Dedifferentiated amniotic fluid mesenchymal stem cell (primary cell): ENCODE measurements at regions not wholly inside any gene's neighbourhood (a gene's known extent, or its start where the extent isn't known, plus 50 kb on each side); places are given as distances from the start of the nearest gene placed in this dataset.

Experiments used
- DNase-seq: peaks from one replicate; pipeline ENCODE4 v3.0.0-alpha.2; 2016; ENCODE audit errors: extremely low spot score

DNA sequence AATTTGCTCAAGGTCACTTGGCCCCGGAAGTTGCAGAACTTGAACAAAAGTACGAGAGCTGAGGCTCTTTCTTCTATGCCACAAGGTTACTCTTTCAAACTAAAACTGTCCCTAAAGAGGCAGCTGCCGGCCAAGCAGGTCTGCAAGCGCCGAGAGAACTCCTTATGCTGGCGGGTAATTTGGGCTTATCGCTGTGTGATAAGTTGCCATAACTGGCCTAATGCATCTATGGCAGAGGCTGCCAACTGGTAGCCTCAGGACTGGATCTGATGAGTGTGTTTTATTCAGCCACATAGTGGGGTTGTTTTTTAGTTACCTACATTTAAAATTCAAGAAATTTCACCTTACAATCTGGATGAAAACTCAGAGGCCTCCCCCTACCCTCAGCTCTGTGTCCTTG is 68.1 kb upstream of the SPOCK1 start:
- no peak for DNase-seq

DNA sequence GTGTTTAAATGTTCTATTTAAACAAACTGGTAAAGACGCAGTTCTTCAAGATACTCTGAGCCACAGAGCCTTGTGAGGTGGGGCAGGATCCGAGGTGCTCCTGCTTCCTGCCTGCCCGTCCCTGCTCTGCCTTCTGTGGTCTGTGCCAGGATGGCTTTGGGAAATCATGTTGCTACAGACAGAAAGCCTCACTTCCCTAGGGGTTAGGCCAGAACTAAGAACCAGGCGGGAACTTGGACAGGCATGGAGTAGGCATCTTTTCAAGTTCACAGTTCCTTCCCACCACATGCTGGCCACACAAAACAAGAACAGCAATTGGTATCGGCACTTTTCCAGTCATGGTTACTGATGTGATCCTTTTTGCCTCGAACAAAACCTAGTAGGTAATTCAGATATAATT is 67.7 kb upstream of the SPOCK1 start:
- DNase-seq = no peak

DNA sequence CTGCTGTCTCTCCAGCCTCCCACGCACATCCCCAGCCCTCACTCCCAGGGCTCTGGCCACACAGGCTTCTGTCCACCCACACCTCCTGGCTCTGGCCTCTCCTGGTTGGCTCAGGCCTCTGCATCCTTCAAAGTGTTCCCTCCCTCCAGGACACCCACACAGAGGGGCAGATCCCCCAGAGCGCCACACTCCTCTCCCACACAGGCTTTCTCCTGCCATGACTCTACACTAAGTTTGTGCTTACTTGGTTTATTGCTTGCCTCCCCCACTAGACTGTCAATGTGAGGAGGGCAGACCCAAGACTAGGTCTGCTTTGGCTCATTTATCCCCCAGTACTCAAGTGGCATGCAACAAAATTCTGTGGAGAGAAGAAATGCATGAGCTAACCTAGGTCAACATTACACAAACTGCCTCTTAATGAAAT is 67.0 kb upstream of the SPOCK1 start:
- no peak for DNase-seq

DNA sequence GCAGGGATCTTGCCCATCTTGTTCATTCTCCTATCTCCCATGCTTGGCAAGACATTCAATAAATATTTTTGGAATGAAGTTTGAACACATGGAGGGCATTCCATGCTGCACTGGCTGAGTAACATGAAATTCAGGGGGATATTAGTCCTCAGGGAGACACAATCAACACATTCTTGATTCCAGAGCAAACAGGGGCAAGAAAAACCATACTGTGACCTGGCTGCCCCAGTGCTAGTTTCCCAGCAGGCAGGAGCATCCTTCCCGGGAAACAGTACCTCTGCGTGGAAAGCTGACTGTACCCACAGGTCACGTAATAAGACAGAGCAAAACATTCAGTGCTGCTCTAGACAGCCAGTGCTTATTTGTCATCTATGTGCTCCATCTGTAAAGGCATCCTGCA is 66.3 kb upstream of the SPOCK1 start:
- DNase-seq = no peak

DNA sequence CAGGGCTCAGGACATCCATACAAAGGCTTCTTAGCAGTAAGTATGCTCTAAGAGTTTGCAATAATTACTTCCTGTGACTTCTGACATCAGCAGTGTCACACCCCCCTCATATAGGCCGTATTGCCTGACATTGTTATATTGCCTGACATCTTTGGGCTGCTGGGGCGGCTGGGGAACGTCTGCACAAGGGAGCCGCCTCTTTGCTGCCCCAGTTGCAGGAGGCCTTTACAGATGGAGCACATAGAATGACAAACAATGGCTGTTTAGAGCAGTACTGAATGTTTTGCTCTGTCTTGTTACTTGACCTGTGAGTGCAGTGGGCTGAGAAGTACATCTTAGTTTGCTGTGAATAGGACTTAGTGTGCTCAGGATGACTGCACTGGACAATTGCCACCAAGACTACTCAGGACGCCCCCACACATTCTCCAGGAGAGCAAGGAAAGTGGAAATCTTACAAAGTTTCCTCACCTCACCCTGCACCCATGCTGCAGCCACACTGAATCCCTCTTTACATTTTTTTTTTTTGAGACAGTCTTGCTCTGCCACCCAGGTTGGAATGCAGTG is 65.4 kb upstream of the SPOCK1 start:
- DNase-seq = no peak

DNA sequence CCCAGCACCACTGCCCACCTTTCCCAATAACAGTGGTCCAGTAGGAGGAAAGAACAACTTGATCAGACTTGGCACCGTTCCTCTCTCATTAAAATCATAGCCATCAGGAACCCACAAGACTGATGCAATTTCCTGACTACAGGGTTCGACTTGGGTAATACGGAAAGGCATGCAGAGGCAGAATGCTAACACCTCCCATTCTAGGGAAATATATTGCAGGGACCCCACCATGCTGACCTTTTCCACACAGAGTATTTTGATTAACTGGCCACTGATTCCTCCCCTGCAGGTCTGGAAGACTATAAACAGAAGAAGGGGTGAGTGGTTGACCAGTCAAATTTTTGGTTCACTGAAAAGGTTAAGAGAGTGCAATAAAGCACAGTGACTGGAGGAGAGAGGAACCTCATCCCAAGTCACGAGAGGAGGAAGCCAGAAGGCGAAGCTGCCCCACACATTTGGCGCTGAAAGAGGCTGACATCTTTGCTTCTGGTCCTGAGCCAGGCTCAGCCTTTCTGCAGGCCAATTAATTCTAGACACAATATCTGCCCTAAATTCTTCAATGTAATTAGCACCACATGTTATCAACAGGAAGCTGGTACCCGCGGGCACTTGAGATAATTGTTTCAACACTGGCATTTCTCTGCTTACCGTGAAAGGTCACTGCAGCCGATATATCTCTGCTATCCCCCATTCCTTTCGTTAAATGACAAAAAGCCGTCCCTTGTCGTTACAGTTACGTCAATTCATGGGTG is 64.7 kb upstream of the SPOCK1 start:
- DNase-seq = peak; percentile 60

DNA sequence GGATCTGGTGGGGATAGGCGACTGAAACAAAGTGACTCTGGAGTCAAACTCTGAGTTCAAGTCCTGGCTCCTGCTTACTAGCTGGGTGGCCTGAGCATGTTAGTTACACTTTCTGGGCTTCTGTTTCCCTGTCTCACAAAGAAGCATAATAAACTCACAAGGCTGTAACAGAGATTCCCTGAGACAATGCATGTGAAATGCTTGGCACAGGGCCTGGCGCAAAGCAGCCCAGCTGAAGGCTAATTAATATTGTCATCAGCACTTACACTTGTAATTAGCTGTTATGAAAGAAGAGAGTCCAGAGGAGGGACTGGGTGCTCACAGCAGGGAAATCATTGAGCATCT is 64.1 kb upstream of the SPOCK1 start:
- DNase-seq = no peak

DNA sequence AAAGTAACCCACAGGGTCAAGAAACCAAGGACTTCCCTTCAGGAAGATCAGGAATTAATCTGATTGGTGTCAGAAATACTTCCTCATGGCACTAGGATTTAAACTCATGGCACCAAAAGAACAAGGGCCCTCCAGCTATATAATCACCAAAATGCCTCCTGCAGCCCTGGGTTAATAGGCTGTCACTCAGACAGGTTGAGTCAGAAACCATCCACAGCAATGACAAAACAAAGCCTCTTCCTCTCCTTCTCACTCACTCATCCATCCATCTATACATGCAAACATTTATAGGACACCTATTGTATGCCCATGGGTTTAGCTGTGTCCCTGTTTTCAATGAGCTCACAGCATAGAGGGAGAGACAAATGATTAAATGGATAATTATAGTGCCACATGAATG is 62.5 kb upstream of the SPOCK1 start:
- DNase-seq = no peak

DNA sequence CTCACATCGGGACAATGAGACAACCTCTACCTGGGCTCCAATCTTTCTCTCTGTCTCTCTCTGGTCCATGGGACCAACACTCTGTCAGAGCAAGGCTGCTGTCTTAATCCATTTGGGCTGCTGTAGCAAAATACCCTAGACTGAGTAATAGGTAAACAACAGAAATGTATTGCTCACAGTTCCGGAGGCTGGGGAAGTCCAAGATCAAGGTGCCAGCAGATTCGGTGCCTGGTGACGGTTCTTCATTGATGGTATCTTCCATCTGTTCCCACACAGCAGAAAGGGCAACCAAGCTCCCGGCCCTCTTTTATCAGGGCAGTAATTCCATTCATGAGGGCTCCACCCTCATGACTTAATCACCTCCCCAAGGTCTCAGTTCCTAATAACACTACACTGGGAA is 61.3 kb upstream of the SPOCK1 start:
- DNase-seq = no peak
